CD4-positive, alpha-beta T cell (primary cell): ENCODE measurements at regions not wholly inside any gene's neighbourhood (a gene's known extent, or its start where the extent isn't known, plus 50 kb on each side); places are given as distances from the start of the nearest gene placed in this dataset.

ENCODE experiments used
- ATAC-seq: fragments of 200-7000 bp; cut with Tn5 transposase; one replicate; pipeline ENCODE4 v1.10.0; 2022; ENCODE audit warnings: mild to moderate bottlenecking; ENCODE audit not compliant: poor library complexity
- CTCF ChIA-PET: fragments of 350-600 bp; sonication (Branson Sonifier 250); formaldehyde crosslinking; loops from one replicate; lab custom pipeline; 2021; ENCODE audit warnings: antibody characterized with exemption, inconsistent platforms; lab: Charles Lee
- POLR2A ChIA-PET: fragments of 350-600 bp; sonication (Branson Sonifier 250); formaldehyde crosslinking; loops from one replicate; lab custom pipeline; 2021; ENCODE audit warnings: antibody characterized with exemption, inconsistent platforms; lab: Charles Lee
- DNase-seq, 14 experiments: peaks; one replicate each; pipeline ENCODE4 v3.0.0-alpha.2; 2013 to 2020; ENCODE audit warnings: mixed read lengths in 2 of 14
- H3K27ac ChIP-seq, 2 donors: one replicate each; pipeline versions ENCODE4 v1.5.1 to v1.7.0; 2013; ENCODE audit warnings: low read length in 2 of 2, low read depth in 1 of 2, mild to moderate bottlenecking in 1 of 2
- H3K27me3 ChIP-seq, 2 experiments: 1 replicate in 1 of 2; 2 replicates in 1 of 2; pipeline versions ENCODE4 v1.6.1 to v1.7.0; 2013; ENCODE audit warnings: low read length in 2 of 2, control low read depth in 1 of 2, mild to moderate bottlenecking in 1 of 2, moderate library complexity in 1 of 2; ENCODE audit not compliant: insufficient read depth in 2 of 2, control insufficient read depth in 1 of 2
- H3K36me3 ChIP-seq: one replicate; pipeline ENCODE4 v1.6.1; 2013; ENCODE audit warnings: low read length, control low read depth; ENCODE audit not compliant: insufficient read depth
- H3K4me1 ChIP-seq: one replicate; pipeline ENCODE4 v1.6.1; 2013; ENCODE audit warnings: low read length, control low read depth; ENCODE audit not compliant: insufficient read depth
- H3K4me3 ChIP-seq: one replicate; pipeline ENCODE4 v1.5.1; 2013; ENCODE audit warnings: mild to moderate bottlenecking, low read length, moderate library complexity
- H3K9me3 ChIP-seq, 2 experiments: 1 replicate in 1 of 2; 2 replicates in 1 of 2; pipeline versions ENCODE4 v1.6.1 to v1.7.0; 2013; ENCODE audit warnings: low read length in 2 of 2, mild to moderate bottlenecking in 2 of 2, control low read depth in 1 of 2, moderate library complexity in 1 of 2; ENCODE audit not compliant: control insufficient read depth in 1 of 2, insufficient read depth in 1 of 2
- H3K27ac Mint-ChIP-seq: one replicate; pipeline ENCODE4 v1.8.0; 2020; ENCODE audit warnings: mixed read lengths
- H3K27me3 Mint-ChIP-seq: one replicate; pipeline ENCODE4 v1.8.0; 2021; ENCODE audit warnings: mixed read lengths
- H3K36me3 Mint-ChIP-seq: one replicate; pipeline ENCODE4 v1.8.0; 2021; ENCODE audit warnings: low read depth, mixed read lengths
- H3K4me1 Mint-ChIP-seq: one replicate; pipeline ENCODE4 v1.8.0; 2021; ENCODE audit warnings: low read depth, mixed read lengths
- H3K4me3 Mint-ChIP-seq: one replicate; pipeline ENCODE4 v1.8.0; 2020; ENCODE audit warnings: mild to moderate bottlenecking, mixed read lengths
- H3K9me3 Mint-ChIP-seq: one replicate; pipeline ENCODE4 v1.8.0; 2020; ENCODE audit warnings: mixed read lengths
- intact Hi-C, 2 experiments: fragments of 100-400 bp; cut with DNase I in 1 of 2; cut with micrococcal nuclease in 1 of 2; formaldehyde crosslinking; loops; one replicate each; pipeline versions ENCODE4 v1.15.1 to v1.9.0; 2023 to 2025; cut with DNase I, micrococcal nuclease
- TF ChIP-seq, protein P1 (sequence below): fragments of 200-600 bp; IDR thresholded peaks from one replicate; pipeline ENCODE4 v1.8.0; 2022; ENCODE audit warnings: antibody characterized with exemption, mild to moderate bottlenecking

- no peak overlapping the region for H3K4me3 ChIP-seq
- no peak overlapping the region for H3K4me3 Mint-ChIP-seq
- H3K36me3 ChIP-seq, result no peaks in the 10 kb centered on the region
- intact Hi-C loops, result no loop called here
- POLR2A ChIA-PET, result no interaction called here
- H3K36me3 Mint-ChIP-seq, result no peaks in the 10 kb centered on the region
- TF ChIP-seq, protein P1, sequence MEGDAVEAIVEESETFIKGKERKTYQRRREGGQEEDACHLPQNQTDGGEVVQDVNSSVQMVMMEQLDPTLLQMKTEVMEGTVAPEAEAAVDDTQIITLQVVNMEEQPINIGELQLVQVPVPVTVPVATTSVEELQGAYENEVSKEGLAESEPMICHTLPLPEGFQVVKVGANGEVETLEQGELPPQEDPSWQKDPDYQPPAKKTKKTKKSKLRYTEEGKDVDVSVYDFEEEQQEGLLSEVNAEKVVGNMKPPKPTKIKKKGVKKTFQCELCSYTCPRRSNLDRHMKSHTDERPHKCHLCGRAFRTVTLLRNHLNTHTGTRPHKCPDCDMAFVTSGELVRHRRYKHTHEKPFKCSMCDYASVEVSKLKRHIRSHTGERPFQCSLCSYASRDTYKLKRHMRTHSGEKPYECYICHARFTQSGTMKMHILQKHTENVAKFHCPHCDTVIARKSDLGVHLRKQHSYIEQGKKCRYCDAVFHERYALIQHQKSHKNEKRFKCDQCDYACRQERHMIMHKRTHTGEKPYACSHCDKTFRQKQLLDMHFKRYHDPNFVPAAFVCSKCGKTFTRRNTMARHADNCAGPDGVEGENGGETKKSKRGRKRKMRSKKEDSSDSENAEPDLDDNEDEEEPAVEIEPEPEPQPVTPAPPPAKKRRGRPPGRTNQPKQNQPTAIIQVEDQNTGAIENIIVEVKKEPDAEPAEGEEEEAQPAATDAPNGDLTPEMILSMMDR, result no peak
- no peaks in the 10 kb centered on the region for H3K27me3 ChIP-seq
- no peak overlapping the region for H3K27ac Mint-ChIP-seq
- H3K4me1 Mint-ChIP-seq, result no peaks in the 10 kb centered on the region
- H3K4me1 ChIP-seq, result no peaks in the 10 kb centered on the region
- CTCF ChIA-PET, result no interaction called here
- no peak overlapping the region for H3K27ac ChIP-seq
- H3K27me3 Mint-ChIP-seq, result peaks cover 4% of the 10 kb centered on the region
- no peak for DNase-seq
- no peak for ATAC-seq
- H3K9me3 Mint-ChIP-seq, result no peaks in the 10 kb centered on the region
- H3K9me3 ChIP-seq, result peaks cover 0 to 14% of the 10 kb centered on the region in 2 experiments
Measured at GRCh38 chr16:48000622-48001021, 155.2 kb downstream of the ABCC12 start.

- CTCF ChIA-PET, result no interaction called here
- intact Hi-C loops, result no loop called here
- H3K4me1 Mint-ChIP-seq, result no peaks in the 10 kb centered on the region
Measured at GRCh38 chr16:47999595-47999994, 156.2 kb downstream of the ABCC12 start.

DNA sequence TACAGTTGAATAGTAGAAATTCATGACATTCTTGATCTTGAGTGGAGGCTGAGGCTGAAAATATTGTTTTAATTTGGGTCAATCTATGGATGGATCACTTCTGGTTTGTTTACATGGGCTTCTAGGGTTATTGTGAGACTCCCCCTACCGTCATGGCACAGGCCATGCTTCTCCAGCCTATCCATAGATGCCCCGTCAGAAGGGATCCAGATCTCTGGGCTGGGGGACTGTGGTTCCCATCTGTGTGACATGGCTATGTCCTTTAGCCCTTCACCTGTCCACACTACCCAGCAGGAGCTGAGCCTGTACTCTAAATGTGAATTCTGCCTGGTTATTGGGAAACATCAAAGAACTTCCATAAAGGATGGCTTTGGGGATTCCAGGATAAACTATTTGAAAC lies 160.4 kb downstream of the ABCC12 start:
- H3K9me3 Mint-ChIP-seq, result peaks cover 7% of the 10 kb centered on the region
- no peaks in the 10 kb centered on the region for H3K27me3 Mint-ChIP-seq
- Histone ChIP-seq H3K9me3 (peaks cover 4% of the 10 kb centered on the region in 2 experiments), H3K27me3 (no peaks in the 10 kb centered on the region), H3K27ac (no peak overlapping the region), H3K4me3 (no peak overlapping the region), H3K36me3 (no peaks in the 10 kb centered on the region), H3K4me1 (no peaks in the 10 kb centered on the region)
- ChIA-PET CTCF (no interaction called here), POLR2A (no interaction called here)
- intact Hi-C loops, result no loop called here
- no peak for ATAC-seq
- H3K27ac Mint-ChIP-seq, result no peak overlapping the region
- no peaks in the 10 kb centered on the region for H3K36me3 Mint-ChIP-seq
- no peak overlapping the region for H3K4me3 Mint-ChIP-seq
- H3K4me1 Mint-ChIP-seq, result no peaks in the 10 kb centered on the region
- TF ChIP-seq, protein P1, result no peak
- DNase-seq, result no peak

More at GRCh38 chr16:47999595-47999994, 156.2 kb downstream of the ABCC12 start:
- Histone ChIP-seq H3K9me3 (peaks cover 0 to 9% of the 10 kb centered on the region in 2 experiments), H3K4me3 (no peak overlapping the region), H3K36me3 (no peaks in the 10 kb centered on the region), H3K27ac (no peak overlapping the region), H3K27me3 (no peaks in the 10 kb centered on the region), H3K4me1 (no peaks in the 10 kb centered on the region)
- DNase-seq, result no peak
- H3K27me3 Mint-ChIP-seq, result peaks cover 4% of the 10 kb centered on the region
- ATAC-seq, result no peak
- no peaks in the 10 kb centered on the region for H3K36me3 Mint-ChIP-seq
- H3K4me3 Mint-ChIP-seq, result no peak overlapping the region
- no peak overlapping the region for H3K27ac Mint-ChIP-seq
- TF ChIP-seq, protein P1, result no peak
- POLR2A ChIA-PET, result interaction anchor here (0.6 kb wide), 1 partner anchor 60 kb away, joined by 3 read pairs; no protein-coding TSS in a partner anchor
- H3K9me3 Mint-ChIP-seq, result no peaks in the 10 kb centered on the region
